ENCODE measurements at regions not wholly inside any gene's neighbourhood (a gene's known extent, or its start where the extent isn't known, plus 50 kb on each side); places are given as distances from the start of the nearest gene placed in this dataset.

- H3K27ac ChIP-seq (ENCODE audit: low read depth in 2 of 2, low read length in 1 of 2): no peak overlapping the region
Observed at GRCh38 chrX:460116-460515, 73.4 kb upstream of the PPP2R3B start.

GRCh38 chrX:460823-461640 is 74.3 kb upstream of the PPP2R3B start:
- no peaks in the 10 kb centered on the region for H3K4me1 ChIP-seq (ENCODE audit: control insufficient read depth in 1 of 2, insufficient read depth in 2 of 2, low read depth in 1 of 2, low read length in 1 of 2)
- H3K9ac ChIP-seq: no peak overlapping the region
- no peak for TF ChIP-seq MXI1 (IDR thresholded peaks at IDR 0.05; ENCODE audit: low read depth, low read length)
- no peak overlapping the region for H3K4me3 ChIP-seq (ENCODE audit: low read depth in 2 of 2, low read length in 1 of 2)
- POLR2A ChIA-PET: no interaction called here
- peaks cover 43% of the 10 kb centered on the region for H3K27me3 ChIP-seq (ENCODE audit: insufficient read depth)
- DNase-seq: no peak
- H3K27ac ChIP-seq (ENCODE audit: low read depth in 2 of 2, low read length in 1 of 2): no peak overlapping the region
- H3K9me2 ChIP-seq: no peaks in the 10 kb centered on the region
- CTCF ChIA-PET: no interaction called here
- WGBS (ENCODE audit: low lambda C conversion rate): 38% methylated on average over 35 of the region's 45 CpGs
- H3K9me3 ChIP-seq: no peaks in the 10 kb centered on the region
- H3K36me3 ChIP-seq (replicated peaks in 1 of 2; ENCODE audit: control insufficient read depth in 1 of 2, insufficient read depth in 2 of 2, low read length in 1 of 2): no peaks in the 10 kb centered on the region
- no peaks in the 10 kb centered on the region for H4K20me1 ChIP-seq (ENCODE audit: insufficient read depth)
- H3K79me2 ChIP-seq (ENCODE audit: insufficient read depth): no peaks in the 10 kb centered on the region
- H3K4me2 ChIP-seq: no peak overlapping the region
- peaks cover 3% of the 10 kb centered on the region for H3F3A ChIP-seq (replicated peaks; ENCODE audit: insufficient read depth)
- no peak overlapping the region for H2AFZ ChIP-seq (ENCODE audit: low read depth)

More at GRCh38 chrX:460116-460515, 73.4 kb upstream of the PPP2R3B start:
- no peak overlapping the region for H3K9ac ChIP-seq
- ChIA-PET POLR2A (no interaction called here), CTCF (no interaction called here)
- no peaks in the 10 kb centered on the region for H4K20me1 ChIP-seq (ENCODE audit: insufficient read depth)
- peaks cover 34% of the 10 kb centered on the region for H3K27me3 ChIP-seq (ENCODE audit: insufficient read depth)
- WGBS (ENCODE audit: low lambda C conversion rate): 17% methylated on average over 10 of the region's 11 CpGs
- TF ChIP-seq MXI1 (IDR thresholded peaks at IDR 0.05; ENCODE audit: low read depth, low read length) (no peak), TAF1 (IDR thresholded peaks at IDR 0.05; ENCODE audit: borderline replicate concordance, low read depth, low read length) (no peak), USF2 (IDR thresholded peaks at IDR 0.05; ENCODE audit: borderline replicate concordance, low read depth, low read length) (no peak)
- peaks cover 3% of the 10 kb centered on the region for H3F3A ChIP-seq (replicated peaks; ENCODE audit: insufficient read depth)
- H3K9me3 ChIP-seq: no peaks in the 10 kb centered on the region
- no peak overlapping the region for H3K4me3 ChIP-seq (ENCODE audit: low read depth in 2 of 2, low read length in 1 of 2)
- no peaks in the 10 kb centered on the region for H3K4me1 ChIP-seq (ENCODE audit: control insufficient read depth in 1 of 2, insufficient read depth in 2 of 2, low read depth in 1 of 2, low read length in 1 of 2)
- H3K4me2 ChIP-seq: no peak overlapping the region
- DNase-seq: no peak
- no peak overlapping the region for H2AFZ ChIP-seq (ENCODE audit: low read depth)
- H3K9me2 ChIP-seq: no peaks in the 10 kb centered on the region
- no peaks in the 10 kb centered on the region for H3K79me2 ChIP-seq (ENCODE audit: insufficient read depth)
- H3K36me3 ChIP-seq (replicated peaks in 1 of 2; ENCODE audit: control insufficient read depth in 1 of 2, insufficient read depth in 2 of 2, low read length in 1 of 2): no peaks in the 10 kb centered on the region

DNA sequence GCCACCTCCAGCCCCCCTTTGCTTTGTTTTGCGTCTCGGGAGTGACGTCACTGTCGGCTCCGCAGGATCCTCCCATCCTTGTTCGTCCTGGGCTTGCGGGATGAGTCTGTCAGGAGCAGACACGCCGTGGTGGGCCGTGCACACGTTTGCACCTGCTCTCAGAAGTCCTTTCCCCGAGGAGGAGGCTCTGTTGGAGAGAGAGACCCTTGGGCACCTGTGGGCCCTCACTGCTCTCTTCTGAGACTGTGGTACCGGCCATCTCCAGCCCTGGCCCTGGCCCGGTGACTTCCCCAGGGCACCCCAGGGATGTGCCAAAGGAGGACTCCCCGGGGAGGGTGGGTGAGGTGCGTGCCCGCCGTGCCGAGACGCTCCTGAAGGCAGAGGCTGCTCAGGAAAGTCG is 76.1 kb upstream of the PPP2R3B start:
- TF ChIP-seq JUND (IDR thresholded peaks at IDR 0.05): no peak
- TF ChIP-seq POLR2AphosphoS5 (IDR thresholded peaks at IDR 0.05; ENCODE audit: low read depth, low read length): no peak
- no peak for TF ChIP-seq CHD2 (IDR thresholded peaks at IDR 0.05; ENCODE audit: low read length, partially characterized antibody)
- TF ChIP-seq RFX5 (IDR thresholded peaks at IDR 0.05; ENCODE audit: low read length): no peak
- no peak for TF ChIP-seq GATA2 (CRISPR knock-in tag; IDR thresholded peaks at IDR 0.05)
- Histone ChIP-seq H3K4me2 (no peak overlapping the region), H3K27ac (ENCODE audit: low read depth in 2 of 2, low read length in 1 of 2) (no peak overlapping the region), H3K79me2 (ENCODE audit: insufficient read depth) (no peaks in the 10 kb centered on the region), H3K4me1 (ENCODE audit: control insufficient read depth in 1 of 2, insufficient read depth in 2 of 2, low read depth in 1 of 2, low read length in 1 of 2) (no peaks in the 10 kb centered on the region), H4K20me1 (ENCODE audit: insufficient read depth) (no peaks in the 10 kb centered on the region), H3K9me2 (no peaks in the 10 kb centered on the region), H3K36me3 (replicated peaks in 1 of 2; ENCODE audit: control insufficient read depth in 1 of 2, insufficient read depth in 2 of 2, low read length in 1 of 2) (no peaks in the 10 kb centered on the region), H3F3A (replicated peaks; ENCODE audit: insufficient read depth) (peaks cover 3% of the 10 kb centered on the region), H2AFZ (ENCODE audit: low read depth) (no peak overlapping the region), H3K9me3 (no peaks in the 10 kb centered on the region), H3K4me3 (ENCODE audit: low read depth in 2 of 2, low read length in 1 of 2) (no peak overlapping the region), H3K27me3 (ENCODE audit: insufficient read depth) (peaks cover 46% of the 10 kb centered on the region), H3K9ac (no peak overlapping the region)
- CTCF ChIA-PET: no interaction called here
- no peak for DNase-seq
- POLR2A ChIA-PET: no interaction called here
- WGBS (ENCODE audit: low lambda C conversion rate): 31% methylated on average over 21 of the region's 21 CpGs
